Adrenal gland (tissue), 9 donors: ENCODE measurements at regions not wholly inside any gene's neighbourhood (a gene's known extent, or its start where the extent isn't known, plus 50 kb on each side); places are given as distances from the start of the nearest gene placed in this dataset.
A peak's percentile ranks its signal among the peaks of the same experiment; 100 is the strongest.

ENCODE experiments used
- DNase-seq, 7 donors: peaks; one replicate each; pipeline ENCODE4 v3.0.0-alpha.2; 2019 to 2020
- H3K27ac ChIP-seq, 5 donors: fragments of 200-600 bp; sonication (generic) in 4 of 5; 1 replicate in 3 of 5; 2 replicates in 2 of 5; pipeline versions ENCODE4 v1.5.1 to v1.8.0; 2016 to 2020; ENCODE audit warnings: mild to moderate bottlenecking in 1 of 5
- H3K27me3 ChIP-seq: fragments of 200-600 bp; 2 replicates; pipeline ENCODE4 v1.8.0; 2021
- H3K36me3 ChIP-seq, 2 donors: fragments of 200-600 bp; replicated peaks in 1 of 2; 1 replicate in 1 of 2; 2 replicates in 1 of 2; pipeline versions ENCODE4 v1.5.1 to v1.8.0; 2018 to 2022
- H3K4me1 ChIP-seq, 2 donors: fragments of 200-600 bp; replicated peaks in 1 of 2; 1 replicate in 1 of 2; 2 replicates in 1 of 2; pipeline versions ENCODE4 v1.5.1 to v1.8.0; 2018 to 2021
- H3K4me3 ChIP-seq, 4 donors: fragments of 200-600 bp; sonication (generic) in 3 of 4; one replicate each; pipeline ENCODE4 v1.5.1; 2016 to 2018
- H3K9me3 ChIP-seq, 3 donors: fragments of 200-600 bp; sonication (generic) in 1 of 3; replicated peaks in 1 of 3; 1 replicate in 2 of 3; 2 replicates in 1 of 3; pipeline versions ENCODE4 v1.5.1 to v1.8.0; 2016 to 2021
- POLR2A ChIP-seq, 2 donors: fragments of 450-650 bp; IDR thresholded peaks; one replicate each; pipeline ENCODE4 v1.6.1; 2017; ENCODE audit warnings: antibody characterized with exemption in 2 of 2, mild to moderate bottlenecking in 2 of 2, moderate library complexity in 1 of 2
- WGBS, 4 donors: extraction: QIAGEN DNeasy Blood & Tissue Kit in 2 of 4; methylation state at CpG; one replicate each; pipeline versions ENCODE4 v1.1.5 to v1.1.7; 2013 to 2017; 5-methylcytosine and 5-hydroxymethylcytosine counted together
- intact Hi-C, 2 donors: fragments of 100-400 bp; cut with DNase I; formaldehyde crosslinking; loops; one replicate each; pipeline versions ENCODE4 v1.14.1 to v1.15.0; 2022 to 2023
- TF ChIP-seq, protein P1 (sequence below), 6 experiments: fragments of 450-650 bp in 4 of 6; fragments of 200-600 bp in 2 of 6; sonication (generic) in 1 of 6; IDR thresholded peaks; 1 replicate in 5 of 6; 2 replicates in 1 of 6; pipeline versions ENCODE4 v1.5.1 to v1.8.0; 2016 to 2021; ENCODE audit warnings: antibody characterized with exemption in 6 of 6, mild to moderate bottlenecking in 2 of 6, moderate library complexity in 1 of 6
- donor health status: healthy with polysubstance abuse.
- donor health status: Bipolar disorder and iron deficiency.
- donor health status: DM: yes; HTN: yes; CAD: no.
- donor health status: DM: no; HTN: no; CAD: no.
- donor health status: DM: no; HTN: no; CAD: no.

DNA sequence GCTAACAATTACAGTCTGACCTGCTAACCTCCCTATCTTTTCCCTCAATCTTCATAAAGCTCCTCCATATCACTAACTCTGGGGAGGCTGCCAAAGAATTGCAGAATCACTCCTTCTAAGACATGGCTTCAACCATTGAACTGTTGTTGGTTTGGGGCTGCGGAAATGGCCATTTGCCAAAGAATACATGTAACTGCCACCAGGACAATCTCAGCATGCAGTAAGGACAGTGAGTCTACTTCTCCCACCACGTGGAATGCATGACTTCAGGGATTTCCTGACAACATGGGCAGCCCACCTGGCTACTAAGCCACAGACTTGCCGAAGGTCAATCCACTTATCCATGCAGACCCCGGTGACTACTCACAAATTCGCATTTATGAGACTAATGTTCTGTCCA is 104.3 kb upstream of the NUDT7 start:
- H3K4me3 ChIP-seq: no peak overlapping the region
- WGBS, 4 donors: 45 to 61% (median 51%) methylated on average over 5 of the region's 5 CpGs
- H3K4me1 ChIP-seq: no peaks in the 10 kb centered on the region
- H3K36me3 ChIP-seq: no peaks in the 10 kb centered on the region
- no peak overlapping the region for H3K27ac ChIP-seq
- no peak for TF ChIP-seq POLR2A (IDR thresholded peaks at IDR 0.05)
- TF ChIP-seq, protein P1, sequence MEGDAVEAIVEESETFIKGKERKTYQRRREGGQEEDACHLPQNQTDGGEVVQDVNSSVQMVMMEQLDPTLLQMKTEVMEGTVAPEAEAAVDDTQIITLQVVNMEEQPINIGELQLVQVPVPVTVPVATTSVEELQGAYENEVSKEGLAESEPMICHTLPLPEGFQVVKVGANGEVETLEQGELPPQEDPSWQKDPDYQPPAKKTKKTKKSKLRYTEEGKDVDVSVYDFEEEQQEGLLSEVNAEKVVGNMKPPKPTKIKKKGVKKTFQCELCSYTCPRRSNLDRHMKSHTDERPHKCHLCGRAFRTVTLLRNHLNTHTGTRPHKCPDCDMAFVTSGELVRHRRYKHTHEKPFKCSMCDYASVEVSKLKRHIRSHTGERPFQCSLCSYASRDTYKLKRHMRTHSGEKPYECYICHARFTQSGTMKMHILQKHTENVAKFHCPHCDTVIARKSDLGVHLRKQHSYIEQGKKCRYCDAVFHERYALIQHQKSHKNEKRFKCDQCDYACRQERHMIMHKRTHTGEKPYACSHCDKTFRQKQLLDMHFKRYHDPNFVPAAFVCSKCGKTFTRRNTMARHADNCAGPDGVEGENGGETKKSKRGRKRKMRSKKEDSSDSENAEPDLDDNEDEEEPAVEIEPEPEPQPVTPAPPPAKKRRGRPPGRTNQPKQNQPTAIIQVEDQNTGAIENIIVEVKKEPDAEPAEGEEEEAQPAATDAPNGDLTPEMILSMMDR (IDR thresholded peaks at IDR 0.05): no peak
- intact Hi-C loops: no loop called here
- no peaks in the 10 kb centered on the region for H3K9me3 ChIP-seq
- DNase-seq: peak in 1 of 7 donors; percentile 17
- H3K27me3 ChIP-seq: no peaks in the 10 kb centered on the region

GRCh38 chr16:77618951-77619350 is 103.4 kb upstream of the NUDT7 start:
- 68 to 82% (median 77%) methylated on average over 5 of the region's 5 CpGs for WGBS, 4 donors
- Histone ChIP-seq H3K27ac (no peak overlapping the region), H3K27me3 (no peaks in the 10 kb centered on the region), H3K36me3 (no peaks in the 10 kb centered on the region), H3K4me3 (no peak overlapping the region), H3K4me1 (no peaks in the 10 kb centered on the region), H3K9me3 (no peaks in the 10 kb centered on the region)
- TF ChIP-seq, protein P1 (IDR thresholded peaks at IDR 0.05): no peak
- TF ChIP-seq POLR2A (IDR thresholded peaks at IDR 0.05): no peak
- intact Hi-C loops: no loop called here
- DNase-seq: no peak

DNA sequence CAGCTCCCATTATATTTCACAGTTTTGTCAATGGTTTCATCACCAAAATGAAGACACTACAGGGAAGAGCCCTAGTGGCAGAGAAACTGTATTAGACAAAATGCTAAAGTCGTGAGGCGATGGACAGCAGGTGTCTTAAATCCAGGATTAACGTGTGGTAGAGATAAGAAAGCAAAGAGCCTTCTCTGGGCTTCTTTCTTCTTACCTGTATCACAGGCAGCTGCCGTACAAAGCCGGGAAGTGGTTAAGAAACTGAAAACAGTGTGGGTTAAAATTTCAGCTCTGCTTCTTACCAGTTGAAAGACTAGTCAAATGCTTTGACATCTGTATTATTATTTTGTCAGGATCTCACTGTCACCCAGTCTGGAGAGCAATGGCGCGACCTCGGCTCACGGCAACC is 98.2 kb upstream of the NUDT7 start:
- H3K36me3 ChIP-seq: no peaks in the 10 kb centered on the region
- no peaks in the 10 kb centered on the region for H3K27me3 ChIP-seq
- no peak for DNase-seq
- no peak for TF ChIP-seq POLR2A (IDR thresholded peaks at IDR 0.05)
- TF ChIP-seq, protein P1 (IDR thresholded peaks at IDR 0.05): no peak
- H3K4me3 ChIP-seq: no peak overlapping the region
- 77 to 86% (median 83%) methylated on average over 9 of the region's 9 CpGs for WGBS, 4 donors
- intact Hi-C loops: no loop called here
- H3K9me3 ChIP-seq: no peaks in the 10 kb centered on the region
- H3K4me1 ChIP-seq: no peaks in the 10 kb centered on the region
- H3K27ac ChIP-seq: no peak overlapping the region

GRCh38 chr16:77636615-77637014 is 85.7 kb upstream of the NUDT7 start:
- no peak overlapping the region for H3K27ac ChIP-seq
- DNase-seq: no peak
- intact Hi-C loops: no loop called here
- H3K4me1 ChIP-seq: no peaks in the 10 kb centered on the region
- no peaks in the 10 kb centered on the region for H3K27me3 ChIP-seq
- TF ChIP-seq POLR2A (IDR thresholded peaks at IDR 0.05): no peak
- TF ChIP-seq, protein P1 (IDR thresholded peaks at IDR 0.05): no peak
- no peak overlapping the region for H3K4me3 ChIP-seq
- WGBS, 4 donors: 70 to 76% (median 75%) methylated on average over 3 of the region's 3 CpGs
- H3K9me3 ChIP-seq: no peaks in the 10 kb centered on the region
- H3K36me3 ChIP-seq: no peaks in the 10 kb centered on the region
